Activated T-cell treated with anti-CD3 and anti-CD28 coated beads, Interleukin-2, amount 50 U/mL, for 4 hours (primary cell): ENCODE measurements at regions not wholly inside any gene's neighbourhood (a gene's known extent, or its start where the extent isn't known, plus 50 kb on each side); places are given as distances from the start of the nearest gene placed in this dataset.

ENCODE experiments used
- ATAC-seq, 2 donors: fragments of 200-7000 bp; cut with Tn5 transposase; one replicate each; pipeline ENCODE4 v1.10.0; 2021
- DNase-seq: peaks from one replicate; pipeline ENCODE4 v3.0.0-alpha.2; 2020
- H3K27me3 Mint-ChIP-seq: one replicate; pipeline ENCODE4 v1.8.0; 2021; ENCODE audit warnings: low read depth, mixed read lengths
- H3K36me3 Mint-ChIP-seq: one replicate; pipeline ENCODE4 v1.8.0; 2022; ENCODE audit warnings: mixed read lengths; ENCODE audit not compliant: insufficient read depth
- H3K4me1 Mint-ChIP-seq: one replicate; pipeline ENCODE4 v1.8.0; 2021; ENCODE audit warnings: low read depth, mixed read lengths
- H3K4me3 Mint-ChIP-seq: one replicate; pipeline ENCODE4 v1.8.0; 2021; ENCODE audit warnings: mild to moderate bottlenecking, moderate library complexity, mixed read lengths
- H3K9me3 Mint-ChIP-seq: one replicate; pipeline ENCODE4 v1.8.0; 2021; ENCODE audit warnings: mixed read lengths

DNA sequence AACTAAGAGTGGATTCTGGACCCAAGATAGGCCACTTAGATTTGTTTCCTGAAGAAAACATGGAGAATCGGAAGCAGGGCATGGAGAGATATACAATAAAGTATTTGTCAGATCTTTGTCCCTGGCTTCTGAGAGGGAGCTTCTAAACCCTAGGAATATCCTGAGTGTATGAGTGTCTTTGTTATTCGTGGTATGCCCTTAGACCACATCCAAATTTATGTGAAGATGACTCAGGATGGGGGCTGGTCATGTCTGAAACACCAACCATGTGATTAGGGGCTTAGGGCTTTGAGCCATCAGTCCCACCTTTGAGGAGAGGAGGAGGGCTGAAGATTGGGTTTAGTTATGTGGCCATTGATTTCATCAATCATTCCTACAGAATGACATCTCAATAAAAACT lies 69.7 kb upstream of the PLPP4 start:
- no peaks in the 10 kb centered on the region for H3K36me3 Mint-ChIP-seq
- ATAC-seq = no peak
- peaks cover 2% of the 10 kb centered on the region for H3K27me3 Mint-ChIP-seq
- no peak for DNase-seq
- H3K4me3 Mint-ChIP-seq = no peak overlapping the region
- no peaks in the 10 kb centered on the region for H3K9me3 Mint-ChIP-seq
- H3K4me1 Mint-ChIP-seq = no peaks in the 10 kb centered on the region

DNA sequence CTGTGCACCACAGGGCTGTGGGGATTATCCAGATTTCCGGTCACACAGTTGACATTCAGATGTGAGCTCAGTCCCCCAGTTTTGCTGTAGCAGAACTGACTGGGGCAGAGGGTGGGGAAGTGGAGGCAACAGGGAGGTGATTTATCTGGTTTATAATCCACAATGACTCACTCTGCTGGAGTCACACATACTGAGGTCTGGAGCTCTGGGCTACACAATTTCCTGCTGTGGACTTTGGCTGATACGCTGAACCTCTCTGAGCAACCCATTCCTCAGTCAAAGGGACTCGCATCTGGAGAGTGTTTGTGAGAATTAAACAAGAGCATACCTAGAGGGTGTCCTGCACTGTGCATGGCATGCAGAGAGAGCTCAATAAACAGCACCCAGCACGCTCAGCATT lies 64.8 kb upstream of the PLPP4 start:
- Mint-ChIP-seq H3K4me1 (no peaks in the 10 kb centered on the region), H3K9me3 (no peaks in the 10 kb centered on the region), H3K4me3 (no peak overlapping the region), H3K27me3 (peaks cover 8% of the 10 kb centered on the region), H3K36me3 (no peaks in the 10 kb centered on the region)
- no peak for ATAC-seq
- no peak for DNase-seq

DNA sequence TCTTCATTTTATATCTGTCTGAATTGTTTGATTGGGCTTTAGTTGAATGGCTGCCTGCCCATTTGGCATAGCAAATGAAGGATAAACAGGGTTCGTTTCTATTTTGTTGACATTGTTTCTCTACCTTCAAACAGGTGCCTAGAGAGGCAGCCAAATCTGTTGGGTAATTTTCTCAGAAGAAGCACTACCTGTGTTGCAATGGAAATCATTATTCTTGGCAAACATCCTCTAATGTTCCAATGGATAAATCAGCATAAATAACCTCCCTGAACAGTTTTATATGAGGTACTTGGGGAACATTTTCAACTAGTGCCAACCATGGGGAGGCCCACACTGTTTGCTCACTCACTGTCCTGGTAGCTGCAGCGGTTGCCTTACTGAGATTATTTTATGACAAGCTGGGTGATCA lies 64.4 kb upstream of the PLPP4 start:
- H3K27me3 Mint-ChIP-seq = peaks cover 8% of the 10 kb centered on the region
- H3K36me3 Mint-ChIP-seq = no peaks in the 10 kb centered on the region
- ATAC-seq = no peak
- no peak overlapping the region for H3K4me3 Mint-ChIP-seq
- H3K4me1 Mint-ChIP-seq = no peaks in the 10 kb centered on the region
- no peaks in the 10 kb centered on the region for H3K9me3 Mint-ChIP-seq
- no peak for DNase-seq

DNA sequence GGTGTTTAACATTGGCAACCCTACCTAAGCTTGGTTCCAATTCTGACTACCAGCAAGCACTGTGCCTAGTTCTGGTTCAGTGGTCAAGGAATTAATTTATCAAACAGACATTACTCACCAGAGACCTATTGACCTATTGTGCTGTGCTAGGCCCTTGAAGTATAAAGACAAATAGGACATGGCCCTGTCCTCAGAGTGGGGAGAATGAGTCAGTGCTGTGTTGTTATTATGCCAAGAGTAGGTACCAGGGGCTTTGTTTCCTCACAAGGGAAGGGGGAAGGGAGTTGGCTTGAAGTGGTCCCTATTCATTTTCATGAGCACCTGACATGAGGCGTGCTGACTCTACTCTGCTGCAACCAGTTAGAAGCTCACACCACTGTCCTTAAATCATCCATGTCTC lies 62.6 kb upstream of the PLPP4 start:
- Mint-ChIP-seq H3K27me3 (peaks cover 10% of the 10 kb centered on the region), H3K36me3 (no peaks in the 10 kb centered on the region), H3K9me3 (no peaks in the 10 kb centered on the region), H3K4me1 (no peaks in the 10 kb centered on the region), H3K4me3 (no peak overlapping the region)
- DNase-seq (no peak), ATAC-seq (no peak)

DNA sequence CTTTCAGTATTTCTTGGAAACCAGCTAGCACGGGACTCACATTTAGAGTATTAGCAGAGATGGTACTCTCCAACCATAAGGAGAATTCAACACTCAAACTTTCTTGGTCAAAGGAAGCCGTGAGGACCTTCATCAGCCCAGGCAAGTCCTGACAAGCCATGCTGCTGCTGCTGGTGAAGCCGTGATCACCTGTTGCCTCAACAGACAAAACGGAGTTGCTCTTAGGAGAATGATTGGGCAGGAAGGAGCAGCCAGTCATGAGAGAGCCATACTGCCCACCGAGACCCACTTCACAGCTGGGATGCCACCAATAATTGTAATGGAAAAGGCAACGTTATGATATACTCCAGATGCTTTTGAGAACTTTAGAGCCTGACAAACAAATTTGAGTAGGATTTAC lies 60.8 kb upstream of the PLPP4 start:
- Mint-ChIP-seq H3K36me3 (no peaks in the 10 kb centered on the region), H3K4me3 (no peak overlapping the region), H3K4me1 (no peaks in the 10 kb centered on the region), H3K9me3 (no peaks in the 10 kb centered on the region), H3K27me3 (peaks cover 10% of the 10 kb centered on the region)
- DNase-seq = no peak
- ATAC-seq = no peak

DNA sequence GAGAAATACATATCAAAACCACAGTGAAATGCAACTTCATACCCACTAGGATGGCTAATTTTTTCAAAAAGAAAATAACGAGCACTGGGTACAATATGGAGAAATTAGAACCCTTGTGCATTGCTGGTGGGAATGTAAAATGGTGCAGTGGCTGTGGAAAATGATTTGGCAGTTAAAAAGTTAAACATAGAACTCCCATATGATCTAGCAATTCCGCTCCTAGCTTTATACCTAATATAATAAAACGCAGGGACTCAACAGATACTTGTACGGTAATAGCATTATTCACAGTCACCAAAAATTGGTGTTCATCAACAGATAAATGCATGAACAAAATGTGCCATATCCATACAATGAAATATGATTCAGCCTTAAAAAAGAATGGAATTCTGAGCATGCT lies 58.8 kb upstream of the PLPP4 start:
- Mint-ChIP-seq H3K9me3 (no peaks in the 10 kb centered on the region), H3K4me1 (no peaks in the 10 kb centered on the region), H3K4me3 (no peak overlapping the region), H3K27me3 (peaks cover 7% of the 10 kb centered on the region), H3K36me3 (no peaks in the 10 kb centered on the region)
- ATAC-seq = no peak
- DNase-seq = no peak

DNA sequence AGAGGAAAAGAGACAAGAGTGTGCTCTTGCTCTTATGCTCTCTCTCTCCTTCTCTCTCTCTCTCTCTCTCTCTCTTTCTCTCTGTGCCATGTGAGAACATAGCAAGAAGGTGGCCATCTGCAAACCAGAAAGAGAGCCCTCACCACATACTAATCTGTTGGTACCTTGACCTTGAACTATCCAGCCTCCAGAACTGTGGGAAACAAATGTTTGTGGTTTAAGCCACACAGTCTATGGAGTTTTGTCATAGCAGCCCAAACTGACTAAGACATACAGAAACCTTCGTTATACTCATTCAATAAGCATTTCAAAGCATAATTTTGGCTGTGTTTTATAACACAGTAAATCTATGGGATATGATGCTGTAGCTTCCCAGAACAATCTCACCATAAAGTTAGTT lies 56.4 kb upstream of the PLPP4 start:
- no peaks in the 10 kb centered on the region for H3K4me1 Mint-ChIP-seq
- H3K4me3 Mint-ChIP-seq = no peak overlapping the region
- no peak for ATAC-seq
- DNase-seq = no peak
- H3K27me3 Mint-ChIP-seq = peaks cover 4% of the 10 kb centered on the region
- H3K9me3 Mint-ChIP-seq = no peaks in the 10 kb centered on the region
- H3K36me3 Mint-ChIP-seq = no peaks in the 10 kb centered on the region

DNA sequence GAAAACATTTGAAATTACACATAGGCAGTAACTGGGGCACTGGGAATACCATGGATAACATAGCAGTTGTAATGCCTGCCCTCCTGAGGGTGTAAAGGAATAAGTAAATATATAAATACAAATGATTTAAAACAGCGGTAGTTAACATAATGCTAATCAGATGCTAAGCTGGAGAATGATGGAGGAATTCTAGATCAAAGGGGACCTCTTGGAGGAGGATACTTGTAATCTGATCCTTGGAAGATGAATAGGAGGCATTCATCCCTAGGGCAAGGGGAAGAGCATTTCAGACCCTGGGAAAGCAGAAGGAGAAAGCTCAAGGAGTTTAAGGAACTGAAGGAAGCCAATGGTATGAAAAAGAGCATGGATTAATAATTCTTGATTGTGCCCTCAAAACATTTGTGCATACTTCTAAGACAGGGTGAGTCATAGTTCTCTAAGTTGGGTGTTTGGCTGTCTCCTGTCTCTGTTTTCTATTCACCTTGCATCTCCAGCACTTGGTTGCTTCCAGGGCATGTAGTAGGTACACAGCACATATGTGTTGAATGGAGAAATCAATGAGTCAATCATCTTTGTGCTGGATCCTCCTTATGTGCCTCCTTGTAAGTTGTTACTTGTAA lies 54.8 kb upstream of the PLPP4 start:
- no peak for DNase-seq

DNA sequence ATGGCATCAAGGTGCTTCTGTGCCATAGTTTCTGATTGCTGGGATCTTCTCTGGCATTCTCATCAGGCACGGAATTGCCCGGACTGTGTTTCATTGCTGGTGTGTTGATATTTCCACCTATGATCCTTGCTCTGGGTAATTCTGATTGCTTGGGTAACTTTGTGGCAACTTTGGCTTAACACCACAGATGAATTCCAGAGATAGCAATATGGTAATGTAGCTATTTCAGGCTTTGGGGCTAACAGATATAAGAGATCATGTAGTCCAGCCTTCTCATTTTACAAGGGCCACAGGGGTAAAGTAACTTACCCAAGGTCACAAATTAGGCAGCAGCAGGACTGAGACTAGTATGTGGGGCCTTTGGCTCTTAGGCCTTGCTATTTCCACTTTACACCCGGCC lies 53.9 kb upstream of the PLPP4 start:
- no peak for DNase-seq
- no peaks in the 10 kb centered on the region for H3K36me3 Mint-ChIP-seq
- peaks cover 5% of the 10 kb centered on the region for H3K27me3 Mint-ChIP-seq
- no peaks in the 10 kb centered on the region for H3K4me1 Mint-ChIP-seq
- no peak for ATAC-seq
- no peaks in the 10 kb centered on the region for H3K9me3 Mint-ChIP-seq
- H3K4me3 Mint-ChIP-seq = no peak overlapping the region

More for the DNA sequence above, 54.8 kb upstream of the PLPP4 start:
- Mint-ChIP-seq H3K4me3 (no peak overlapping the region), H3K9me3 (no peaks in the 10 kb centered on the region), H3K36me3 (no peaks in the 10 kb centered on the region), H3K4me1 (no peaks in the 10 kb centered on the region), H3K27me3 (peaks cover 5% of the 10 kb centered on the region)
- no peak for ATAC-seq

DNA sequence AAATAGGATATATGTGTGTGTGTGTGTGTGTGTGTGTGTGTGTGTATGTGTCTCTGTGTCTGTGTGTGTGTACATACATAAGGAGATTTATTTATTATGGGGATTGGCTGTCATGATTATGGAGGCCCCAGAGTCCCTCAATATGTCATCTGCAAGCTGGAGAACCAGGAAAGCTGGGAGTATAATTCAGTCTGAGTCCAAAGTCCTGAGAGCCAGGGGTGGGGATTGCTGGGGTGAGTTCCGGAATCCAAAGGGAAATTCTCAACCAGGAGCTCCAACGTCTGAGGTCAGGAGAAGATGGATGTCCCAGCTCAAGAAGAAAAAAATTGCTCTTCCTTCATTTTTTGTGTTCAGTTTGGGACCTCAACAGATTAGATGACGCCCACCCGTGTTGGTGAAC lies 50.7 kb upstream of the PLPP4 start:
- Mint-ChIP-seq H3K4me1 (no peaks in the 10 kb centered on the region), H3K9me3 (no peaks in the 10 kb centered on the region)
- DNase-seq = no peak

More for the DNA sequence above, 50.7 kb upstream of the PLPP4 start:
- Mint-ChIP-seq H3K4me3 (no peak overlapping the region), H3K27me3 (peaks cover 3% of the 10 kb centered on the region), H3K36me3 (no peaks in the 10 kb centered on the region)
- ATAC-seq = no peak
